KBM-7 (cell line): ENCODE measurements at regions not wholly inside any gene's neighbourhood (a gene's known extent, or its start where the extent isn't known, plus 50 kb on each side); places are given as distances from the start of the nearest gene placed in this dataset.
A peak's percentile ranks its signal among the peaks of the same experiment; 100 is the strongest.
"Not testable (repeated sequence)": the region's sequence is repeated elsewhere in the genome, so short reads cannot be mapped to it uniquely, and the experiment has no call there.

Source experiments
- DNase-seq: peaks from one replicate; pipeline ENCODE4 v3.0.0-alpha.2; 2015
- in situ Hi-C: fragments of 300-500 bp; cut with MboI; formaldehyde crosslinking; loops from 2 replicates; pipeline ENCODE4 v1.14.3; 2020; ENCODE audit warnings: low sequenced_read_pairs, low pct_unique_long_range_greater_than_20kb, mixed read lengths

DNA sequence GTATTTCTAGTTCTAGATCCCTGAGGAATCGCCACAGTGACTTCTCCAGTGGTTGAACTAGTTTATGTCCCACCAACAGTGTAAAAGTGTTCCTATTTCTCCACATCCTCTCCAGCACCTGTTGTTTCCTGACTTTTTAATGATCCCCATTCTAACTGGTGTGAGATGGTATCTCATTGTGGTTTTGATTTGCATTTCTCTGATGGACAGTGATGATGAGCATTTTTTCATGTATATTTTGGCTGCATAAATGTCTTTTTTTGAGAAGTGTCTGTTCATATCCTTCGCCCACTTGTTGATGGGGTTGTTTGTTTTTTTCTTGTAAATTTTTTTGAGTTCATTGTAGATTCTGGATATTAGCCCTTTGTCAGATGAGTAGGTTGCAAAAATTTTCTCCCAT lies 223.2 kb upstream of the MINDY3 start:
- DNase-seq, in situ Hi-C loops: not testable (repeated sequence)

DNA sequence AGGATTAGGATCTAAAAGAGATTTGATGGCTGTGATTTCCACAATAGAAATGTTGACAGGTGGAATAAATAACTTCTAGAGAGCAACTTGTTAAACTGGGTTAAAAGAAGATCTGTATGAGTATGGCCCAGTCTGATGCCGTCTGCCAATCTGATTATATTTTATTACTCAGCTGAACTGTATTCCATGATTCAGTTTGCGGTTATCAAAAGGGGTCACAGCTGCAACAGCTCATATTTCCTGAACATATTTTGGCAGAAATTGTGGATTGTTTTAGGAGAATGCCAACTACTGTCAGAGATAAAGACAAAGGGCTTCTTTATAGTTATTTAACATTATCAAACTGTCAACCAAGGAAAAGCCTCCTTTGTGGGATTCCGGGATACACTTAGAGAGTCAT lies 244.8 kb upstream of the MINDY3 start:
- DNase-seq, result no peak
- in situ Hi-C loops, result no loop called here

DNA sequence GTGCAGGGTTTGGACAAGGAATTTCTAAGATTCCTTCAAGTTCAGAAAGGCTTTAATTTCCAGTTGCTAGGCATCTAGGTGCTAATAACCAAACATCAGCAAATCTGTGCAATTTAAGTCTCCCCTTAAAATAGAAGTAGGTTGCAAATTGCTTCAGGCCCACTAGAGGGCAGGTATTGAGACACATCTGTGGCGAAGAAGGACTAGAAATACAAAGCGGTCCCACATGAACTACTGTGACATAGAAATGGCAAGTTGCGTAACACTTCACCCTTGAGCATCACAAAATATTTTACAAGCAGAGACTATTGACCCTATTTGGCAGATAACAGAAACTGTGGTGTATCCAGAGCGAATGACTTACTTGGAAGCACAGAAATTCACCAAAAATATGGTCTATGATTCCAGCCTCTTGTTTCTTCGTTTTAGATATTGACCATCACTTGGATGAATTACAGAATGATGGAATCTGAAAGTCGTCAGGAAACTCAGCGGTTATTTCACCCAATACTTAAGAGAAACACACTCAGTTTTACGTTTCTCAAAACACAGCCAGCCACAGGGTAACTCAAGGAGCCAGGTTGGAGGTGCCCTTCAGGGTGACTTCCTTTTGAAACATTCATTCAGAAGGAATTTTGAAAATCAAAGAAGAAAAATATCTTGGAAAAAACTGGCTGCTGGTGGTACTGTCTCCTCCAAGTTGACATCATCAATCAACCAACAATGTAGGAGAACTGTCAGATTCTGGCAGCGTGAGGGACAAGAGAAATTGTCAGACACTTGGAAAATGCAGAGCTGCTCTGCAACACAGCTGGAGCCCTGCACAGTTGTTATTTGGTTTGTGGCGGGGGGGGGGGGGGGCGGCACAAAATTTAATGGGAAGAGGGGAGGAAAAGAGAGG lies 256.3 kb upstream of the MINDY3 start:
- in situ Hi-C loops, result no loop called here
- peak; percentile 41 for DNase-seq

DNA sequence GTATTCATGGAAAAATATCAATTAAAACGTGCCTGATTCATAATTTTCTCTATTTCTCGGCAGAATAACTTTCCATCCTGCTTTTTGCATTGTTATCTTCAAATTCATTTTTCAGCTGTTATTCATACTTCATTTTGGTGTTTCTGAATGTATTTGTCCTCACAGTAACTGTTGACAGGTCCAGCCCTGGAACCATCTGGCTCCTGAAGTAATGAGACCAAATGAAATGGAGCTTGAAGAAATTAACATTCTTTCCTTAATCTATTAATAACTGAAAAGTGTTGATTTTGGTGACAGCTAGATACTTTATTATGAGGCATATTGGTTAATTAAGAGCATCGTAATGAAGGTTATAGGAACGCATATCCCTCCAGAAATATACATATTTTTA lies 257.0 kb upstream of the MINDY3 start:
- in situ Hi-C loops, result no loop called here
- DNase-seq, result no peak

DNA sequence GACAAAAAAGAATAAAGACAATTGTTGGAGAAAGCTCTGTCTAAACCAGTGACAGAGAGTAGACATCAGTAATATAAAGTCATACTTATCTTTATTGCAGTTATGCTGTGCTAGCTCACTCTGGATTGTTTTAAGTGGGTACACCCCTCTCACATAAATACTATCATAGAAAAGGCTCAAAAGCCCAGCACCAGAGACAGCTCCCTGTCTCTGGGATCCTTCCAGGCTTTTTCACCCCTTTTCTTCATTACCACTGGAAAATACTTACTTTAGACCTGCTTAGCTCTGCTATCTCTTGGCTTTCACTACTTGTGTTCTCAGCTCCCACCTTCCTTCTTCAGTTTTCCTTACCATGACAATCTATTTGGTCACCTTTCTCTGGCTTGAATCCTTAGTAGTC lies 259.1 kb upstream of the MINDY3 start:
- in situ Hi-C loops, result no loop called here
- no peak for DNase-seq

DNA sequence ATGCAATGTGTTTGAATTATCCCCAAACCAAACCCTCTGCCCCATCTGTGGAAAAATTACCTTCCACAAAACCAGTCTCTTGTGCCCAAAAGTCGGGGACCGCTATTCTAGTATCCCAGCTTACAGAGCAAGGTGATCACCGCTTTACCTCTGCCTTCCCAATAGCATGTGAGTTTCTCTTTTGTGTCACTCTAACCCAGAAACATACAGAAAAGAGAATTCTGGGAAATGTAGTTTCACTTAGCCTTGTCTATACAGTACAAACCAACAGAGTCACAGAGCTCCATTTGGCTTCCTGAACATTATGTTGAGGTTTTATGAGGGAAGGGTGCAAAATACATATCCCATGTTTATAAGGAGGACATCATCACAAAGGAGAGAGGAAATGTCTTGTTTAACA lies 260.3 kb upstream of the MINDY3 start:
- no peak for DNase-seq
- in situ Hi-C loops, result no loop called here

DNA sequence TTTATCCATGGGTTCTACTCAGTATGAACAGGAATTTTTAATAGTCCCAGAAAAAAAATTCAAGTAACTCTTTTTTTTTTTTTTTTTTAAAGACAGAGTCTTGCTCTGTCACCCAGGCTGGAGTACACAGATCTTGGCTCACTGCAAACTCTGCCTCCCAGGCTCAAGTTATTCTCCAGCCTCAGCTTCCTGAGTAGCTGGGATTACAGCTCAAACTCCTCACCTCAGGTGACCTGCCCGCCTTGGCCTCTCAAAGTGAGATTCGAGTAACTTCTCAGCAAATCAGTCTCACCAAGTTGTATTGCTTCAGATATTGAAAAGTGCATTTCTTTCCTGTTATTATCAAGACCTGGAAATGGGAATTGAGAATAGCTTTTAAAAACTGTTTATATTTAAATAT lies 281.2 kb upstream of the MINDY3 start:
- DNase-seq, result no peak
- in situ Hi-C loops, result no loop called here

DNA sequence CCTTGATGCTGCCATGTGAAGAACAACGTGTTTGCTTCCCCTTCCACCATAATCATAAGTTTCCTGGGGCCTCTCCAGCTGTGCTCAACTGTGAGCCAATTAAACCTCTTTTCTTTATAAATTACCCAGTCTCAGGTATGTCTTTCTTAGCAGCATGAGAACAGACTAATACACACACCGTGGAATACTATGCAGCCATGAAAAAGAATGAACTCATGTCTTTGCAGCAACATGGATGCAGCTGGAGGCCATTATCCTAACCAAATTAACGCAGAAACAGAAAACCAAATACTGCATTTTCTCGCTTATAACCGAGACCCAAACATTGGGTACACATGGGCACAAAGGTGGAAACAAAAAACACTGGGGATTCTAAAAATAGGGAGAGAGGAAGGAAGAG lies 286.7 kb upstream of the MINDY3 start:
- in situ Hi-C loops, result no loop called here
- DNase-seq, result no peak

DNA sequence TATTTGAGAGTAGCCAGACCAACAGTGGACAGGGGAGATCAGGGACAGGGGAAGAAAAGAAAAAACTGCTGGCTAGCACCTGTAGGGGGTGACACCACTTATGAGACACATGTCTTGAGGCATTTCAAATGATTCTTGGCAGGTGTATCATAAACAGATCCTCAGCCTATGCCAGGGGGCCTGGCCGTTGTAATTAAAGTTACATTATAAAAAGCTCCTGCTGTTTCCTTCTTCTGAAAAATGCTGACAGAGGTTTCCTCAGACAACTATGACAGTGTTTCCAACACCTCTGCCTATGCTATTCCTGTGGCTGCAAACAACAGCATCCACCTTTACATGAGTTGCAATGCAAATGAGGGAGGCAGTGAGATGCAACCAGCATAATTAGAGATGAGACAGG lies 281.0 kb upstream of the PTER start:
- DNase-seq, result no peak

DNA sequence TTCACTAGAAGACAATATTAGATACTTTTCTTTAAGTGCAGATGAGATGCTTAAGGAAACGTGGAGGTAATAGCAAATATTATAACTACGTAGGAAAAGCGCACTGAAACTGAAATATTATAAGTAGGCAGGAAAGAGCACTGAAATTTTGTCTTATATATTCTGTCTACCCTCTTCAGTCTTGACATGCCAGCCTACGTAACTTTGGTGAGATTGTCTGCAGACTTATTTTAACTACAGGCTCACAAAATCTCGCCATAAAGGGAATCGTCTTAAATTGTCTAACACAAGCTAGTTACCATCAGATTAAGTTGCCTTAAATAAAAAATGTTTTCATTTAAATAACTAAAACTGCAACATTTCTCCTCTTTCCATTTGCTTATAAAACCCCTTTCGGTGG lies 280.1 kb upstream of the PTER start:
- in situ Hi-C loops, result no loop called here
- DNase-seq, result no peak

More for the DNA sequence above, 281.0 kb upstream of the PTER start:
- in situ Hi-C loops, result no loop called here

DNA sequence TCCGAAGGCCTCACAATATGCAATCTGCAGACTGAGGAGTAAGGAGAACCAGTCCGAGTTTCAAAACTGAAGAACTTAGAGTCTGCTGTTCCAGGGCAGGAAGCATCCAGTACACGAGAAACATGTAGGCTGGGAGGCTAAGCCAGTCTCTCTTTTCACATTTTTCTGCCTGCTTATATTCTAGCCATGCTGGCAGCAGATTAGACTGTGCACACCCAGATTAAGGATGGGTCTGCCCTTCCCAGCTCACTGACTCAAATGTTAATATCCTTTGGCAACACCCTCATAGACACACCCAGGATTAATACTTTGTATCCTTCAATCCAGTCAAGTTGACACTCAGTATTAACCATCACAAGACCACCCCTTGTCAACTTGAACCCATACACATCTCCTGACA lies 271.7 kb upstream of the PTER start:
- DNase-seq, in situ Hi-C loops: not testable (repeated sequence)

DNA sequence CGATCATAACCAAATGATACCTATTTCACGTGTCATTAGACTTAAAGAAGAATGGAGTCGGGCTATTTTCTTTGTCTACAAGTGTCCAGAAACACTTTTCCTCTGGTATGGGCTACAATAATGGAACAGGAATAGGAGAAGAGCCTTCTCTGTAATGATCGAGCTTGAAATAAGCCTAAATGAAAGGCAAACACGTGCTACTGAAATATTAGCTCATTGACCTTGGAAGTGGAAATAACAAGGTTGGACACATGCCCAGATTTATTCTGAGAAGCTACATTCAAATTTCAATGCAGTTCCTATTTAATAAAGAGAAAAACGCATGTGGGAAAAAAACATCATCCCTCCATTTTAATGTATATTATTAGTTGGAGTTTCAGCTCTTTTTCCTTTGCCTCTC lies 254.7 kb upstream of the PTER start:
- no peak for DNase-seq
- in situ Hi-C loops, result no loop called here

DNA sequence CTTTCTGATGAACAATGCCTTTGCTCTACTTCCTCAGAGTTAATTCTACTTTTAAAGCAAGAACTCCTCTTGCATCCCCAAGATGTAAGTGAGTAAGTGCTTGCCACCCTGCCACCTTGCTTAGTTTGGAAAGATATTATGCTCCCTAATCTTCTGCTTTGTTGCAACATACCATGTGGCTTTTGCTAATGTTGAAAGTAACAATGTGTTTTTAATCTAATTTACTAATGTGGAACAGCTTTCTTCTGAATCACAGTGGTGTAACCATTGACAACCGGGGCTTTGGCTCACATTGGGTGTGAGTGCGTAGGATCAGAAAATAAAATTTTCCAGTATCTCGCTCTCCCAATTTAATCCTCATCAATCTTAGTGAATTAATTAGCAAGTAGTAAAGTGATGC lies 254.1 kb upstream of the PTER start:
- in situ Hi-C loops, result no loop called here
- no peak for DNase-seq

DNA sequence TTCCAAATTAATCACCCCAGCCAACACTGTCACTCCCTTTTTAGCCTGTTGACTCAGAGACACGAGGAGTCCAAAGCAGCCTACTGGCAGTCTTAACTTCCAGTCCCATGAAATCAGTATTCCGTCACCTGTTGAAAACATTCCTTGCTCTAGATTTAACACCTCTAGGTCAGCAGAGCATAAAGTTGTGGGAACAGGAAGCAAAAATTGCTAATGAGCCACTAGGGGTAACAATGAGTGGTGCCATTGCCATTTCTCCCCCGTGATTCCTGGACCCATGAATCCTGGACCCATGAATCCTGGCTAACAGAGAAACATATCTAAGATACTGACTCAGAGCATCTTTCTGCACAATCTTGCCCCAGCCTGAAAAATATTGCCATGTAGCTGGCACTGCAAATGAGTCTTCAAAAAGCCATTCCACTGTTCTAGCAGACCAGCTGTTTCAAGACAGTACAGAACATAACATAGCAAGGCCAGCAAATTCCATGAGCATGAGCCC lies 252.7 kb upstream of the PTER start:
- in situ Hi-C loops, result no loop called here
- no peak for DNase-seq

DNA sequence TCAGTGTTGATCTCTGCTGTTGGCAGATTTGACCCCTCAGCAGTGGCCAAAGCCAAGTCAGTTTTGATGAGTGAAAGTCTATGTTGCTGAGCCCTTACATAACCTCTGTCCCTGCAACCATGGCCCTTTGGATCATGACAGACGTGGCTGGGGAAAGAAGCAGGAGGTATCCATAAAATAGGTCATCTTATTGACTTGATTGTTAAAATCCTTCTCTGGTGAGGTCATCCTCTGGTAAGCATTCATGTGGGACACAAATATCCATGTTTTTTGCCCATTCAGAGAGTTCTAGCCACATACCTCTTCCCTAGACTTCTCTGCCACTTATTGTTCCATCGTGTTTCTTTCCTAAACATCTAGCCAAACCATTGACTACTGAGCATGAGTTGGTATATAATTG lies 251.9 kb upstream of the PTER start:
- in situ Hi-C loops, result no loop called here
- DNase-seq, result no peak

DNA sequence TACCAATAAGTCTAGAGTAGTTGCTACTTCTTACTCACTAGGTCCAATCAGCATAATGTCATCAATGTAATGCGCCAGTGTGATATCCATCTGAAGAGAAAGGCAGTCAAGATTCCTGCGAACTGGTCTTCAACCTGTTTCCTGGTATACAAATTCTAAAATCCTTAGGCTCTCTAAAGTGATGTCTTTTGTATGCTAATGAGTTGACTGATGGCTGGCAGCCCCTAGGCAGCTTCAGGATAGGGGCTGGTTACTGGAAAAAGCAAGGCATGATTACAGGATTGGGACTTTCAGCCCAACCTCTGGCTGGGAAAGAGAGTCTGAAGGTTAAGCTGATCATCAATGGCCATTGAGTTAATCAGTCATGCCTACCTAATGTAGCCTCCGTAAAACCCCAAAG lies 250.2 kb upstream of the PTER start:
- DNase-seq, result no peak
- in situ Hi-C loops, result no loop called here

DNA sequence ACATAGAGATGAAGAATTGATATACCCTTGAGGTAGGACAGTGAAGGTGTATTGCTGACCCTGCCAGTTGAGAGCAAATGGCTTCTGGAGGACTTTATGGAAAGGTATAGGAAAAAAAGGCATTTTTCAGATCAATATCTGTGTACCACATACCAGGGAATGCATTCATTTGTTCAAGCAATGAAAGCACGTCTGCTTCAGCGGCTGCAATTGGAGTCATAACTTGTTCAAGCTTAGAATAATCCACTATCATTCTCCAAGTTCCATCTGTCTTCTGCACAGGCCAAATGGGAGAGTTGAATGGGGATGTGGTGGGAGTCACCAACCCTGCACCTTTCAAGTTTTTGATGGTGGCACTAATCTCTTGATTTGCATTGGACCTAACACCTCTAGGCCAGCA lies 249.6 kb upstream of the PTER start:
- DNase-seq, result no peak
- in situ Hi-C loops, result no loop called here

DNA sequence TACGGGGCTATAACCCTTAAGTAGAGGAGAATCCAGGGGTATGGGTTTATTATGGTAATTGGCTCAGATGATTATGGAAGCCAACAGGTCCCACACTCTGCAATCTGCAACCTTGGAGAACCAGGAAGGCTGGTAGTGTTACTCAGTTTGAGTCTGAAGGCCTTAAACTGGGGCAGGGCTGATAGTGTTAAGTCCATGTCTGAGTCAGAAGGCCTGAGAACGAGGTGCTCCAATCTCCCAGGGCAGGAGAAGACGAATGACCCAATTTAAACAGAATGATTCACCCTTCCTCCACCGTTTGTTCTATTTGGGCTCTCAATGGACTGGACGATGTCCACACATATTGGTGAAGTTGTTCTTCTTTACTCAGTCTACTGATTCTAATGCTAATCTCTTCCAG lies 244.5 kb upstream of the PTER start:
- in situ Hi-C loops, result no loop called here
- no peak for DNase-seq

DNA sequence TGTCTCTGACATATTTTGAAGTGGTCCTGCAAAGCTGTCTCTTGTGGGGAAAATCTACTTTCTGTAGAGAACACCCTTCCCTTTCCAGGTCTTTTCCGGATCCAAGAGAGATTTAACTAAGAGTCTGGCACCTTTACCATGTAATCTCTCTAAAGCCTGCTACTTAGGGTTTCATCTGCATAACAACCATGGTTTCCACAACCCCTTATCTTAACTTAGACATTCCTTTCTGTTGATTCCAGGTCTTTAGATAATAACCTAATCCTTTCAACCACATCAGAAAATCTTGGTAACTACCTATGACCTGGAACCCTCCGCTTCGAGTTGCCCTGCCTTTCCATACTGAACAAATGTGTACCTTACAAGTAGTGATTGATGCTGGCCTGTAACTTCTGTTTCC lies 243.6 kb upstream of the PTER start:
- in situ Hi-C loops, result no loop called here
- no peak for DNase-seq

DNA sequence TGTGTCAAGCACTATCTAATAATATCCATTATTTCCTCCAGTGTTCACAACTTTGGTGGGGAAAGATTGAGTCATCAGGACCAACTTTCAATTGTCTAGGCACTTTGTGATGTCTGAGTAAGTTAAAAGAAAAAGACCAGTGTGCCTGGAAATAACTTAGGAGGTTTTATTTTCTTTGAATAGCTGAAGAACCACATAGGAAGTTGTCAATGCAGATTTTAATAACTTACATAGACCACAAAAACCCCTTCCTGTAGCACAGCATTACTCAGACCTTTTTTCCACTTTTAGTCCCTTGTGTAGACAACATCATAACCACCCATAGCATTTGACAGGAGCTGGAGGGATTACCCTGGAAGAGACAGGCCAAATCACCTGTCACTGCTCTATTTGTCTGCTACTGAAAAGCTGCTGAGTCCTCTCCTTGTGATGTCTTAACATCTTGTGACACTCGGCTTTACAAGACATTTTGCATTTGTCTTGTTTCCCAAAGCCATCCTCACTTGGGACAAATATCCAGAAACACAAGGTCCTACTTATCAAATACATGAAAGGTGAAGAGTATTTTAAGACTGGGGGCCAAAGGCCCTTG lies 241.5 kb upstream of the PTER start:
- peak; percentile 15 for DNase-seq
- in situ Hi-C loops, result no loop called here

DNA sequence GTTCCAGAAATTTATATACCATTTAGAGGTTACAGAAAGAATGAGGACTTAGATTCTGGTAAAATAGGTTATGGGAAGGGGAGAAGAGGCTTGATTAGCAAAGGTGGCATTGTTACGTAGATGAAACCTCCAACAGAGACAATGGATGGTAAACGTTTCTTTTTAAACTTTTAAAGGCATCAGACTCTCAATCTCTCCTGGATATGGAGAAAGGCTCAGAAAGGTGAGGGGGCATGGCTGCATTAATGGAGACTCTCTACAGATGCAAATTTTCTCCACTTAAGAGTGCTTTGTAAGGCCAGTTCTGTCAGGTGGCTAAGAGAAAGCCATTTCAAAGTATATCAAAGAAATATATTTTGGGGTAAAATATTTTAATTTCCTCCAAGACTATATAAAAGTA lies 240.9 kb upstream of the PTER start:
- DNase-seq, result no peak
- in situ Hi-C loops, result no loop called here
